ENCODE measurements at regions not wholly inside any gene's neighbourhood (a gene's known extent, or its start where the extent isn't known, plus 50 kb on each side); places are given as distances from the start of the nearest gene placed in this dataset.
"Not testable (repeated sequence)": the region's sequence is repeated elsewhere in the genome, so short reads cannot be mapped to it uniquely, and the experiment has no call there.

GRCh38 chr7:114293289-114294012 lies 121.2 kb upstream of the FOXP2 start:
- DNase-seq (ENCODE audit: low read depth) = no peak
- no peak for TF ChIP-seq CTCF (IDR thresholded peaks at IDR 0.05; ENCODE audit: insufficient read depth, low read depth, low read length)
- H3K4me3 ChIP-seq (ENCODE audit: low read depth, low read length) = no peak overlapping the region

GRCh38 chr7:114279901-114280300 lies 134.7 kb upstream of the FOXP2 start:
- no peak overlapping the region for H3K4me3 ChIP-seq (ENCODE audit: low read depth, low read length)
- no peak for DNase-seq (ENCODE audit: low read depth)
- TF ChIP-seq CTCF (IDR thresholded peaks at IDR 0.05; ENCODE audit: insufficient read depth, low read depth, low read length) = no peak

GRCh38 chr7:114273218-114273617 lies 141.4 kb upstream of the FOXP2 start:
- no peak overlapping the region for H3K4me3 ChIP-seq (ENCODE audit: low read depth, low read length)
- TF ChIP-seq CTCF (IDR thresholded peaks at IDR 0.05; ENCODE audit: insufficient read depth, low read depth, low read length) = no peak
- DNase-seq (ENCODE audit: low read depth) = peak; percentile 1

- no peak for DNase-seq (ENCODE audit: low read depth)
- TF ChIP-seq CTCF (IDR thresholded peaks at IDR 0.05; ENCODE audit: insufficient read depth, low read depth, low read length) = no peak
- H3K4me3 ChIP-seq (ENCODE audit: low read depth, low read length) = no peak overlapping the region
Observed at GRCh38 chr7:114269714-114270113, 144.9 kb upstream of the FOXP2 start.

- not testable (repeated sequence) for H3K4me3 ChIP-seq (ENCODE audit: low read depth, low read length); DNase-seq (ENCODE audit: low read depth)
Observed at GRCh38 chr7:114267550-114267949, 147.1 kb upstream of the FOXP2 start.

- DNase-seq (ENCODE audit: low read depth) = no peak
- no peak overlapping the region for H3K4me3 ChIP-seq (ENCODE audit: low read depth, low read length)
- TF ChIP-seq CTCF (IDR thresholded peaks at IDR 0.05; ENCODE audit: insufficient read depth, low read depth, low read length) = no peak
Observed at GRCh38 chr7:114264023-114264422, 150.6 kb upstream of the FOXP2 start.

- DNase-seq (ENCODE audit: low read depth) = no peak
- H3K4me3 ChIP-seq (ENCODE audit: low read depth, low read length) = no peak overlapping the region
- TF ChIP-seq CTCF (IDR thresholded peaks at IDR 0.05; ENCODE audit: insufficient read depth, low read depth, low read length) = no peak
Observed at GRCh38 chr7:114263219-114263618, 151.4 kb upstream of the FOXP2 start.
